SK-N-SH (cell line): ENCODE measurements at regions not wholly inside any gene's neighbourhood (a gene's known extent, or its start where the extent isn't known, plus 50 kb on each side); places are given as distances from the start of the nearest gene placed in this dataset.
A peak's percentile ranks its signal among the peaks of the same experiment; 100 is the strongest.

ENCODE experiments used
- CTCF ChIA-PET: fragments of 300-600, 350-600 bp; formaldehyde crosslinking; extraction: SDS; loops from one replicate; lab custom pipeline; 2021; lab: Yijun Ruan, JAX
- POLR2A ChIA-PET: fragments of 350-600 bp; sonication (Branson Sonifier 250); formaldehyde crosslinking; extraction: SDS; loops from one replicate; lab custom pipeline; 2020; ENCODE audit warnings: antibody characterized with exemption, inconsistent platforms; lab: Yijun Ruan, JAX
- DNase-seq: peaks from one replicate; pipeline ENCODE4 v3.0.0; 2012
- H2AFZ ChIP-seq: fragments of 200-600 bp; sonication (generic); 2 replicates; pipeline ENCODE4 v1.8.1; 2016; ENCODE audit warnings: antibody characterized with exemption, mild to moderate bottlenecking, low read depth
- H3F3A ChIP-seq: fragments of 200-600 bp; sonication (generic); replicated peaks from 2 replicates; pipeline ENCODE3; 2016; ENCODE audit warnings: antibody characterized with exemption, mild to moderate bottlenecking; ENCODE audit not compliant: insufficient read depth
- H3K27ac ChIP-seq, 2 experiments: fragments of 200-500 bp in 1 of 2; fragments of 200-600 bp in 1 of 2; sonication (Bioruptor generic) in 1 of 2; sonication (generic), shearing (Covaris generic) in 1 of 2; 2 replicates each; pipeline versions ENCODE4 v1.5.1 to v1.6.1; 2014 to 2016; ENCODE audit warnings: low read depth in 2 of 2, inconsistent platforms in 1 of 2, low read length in 1 of 2, mild to moderate bottlenecking in 1 of 2, mixed read lengths in 1 of 2
- H3K27me3 ChIP-seq: fragments of 200-600 bp; sonication (generic), shearing (Covaris generic); 2 replicates; pipeline ENCODE4 v1.6.1; 2016; ENCODE audit warnings: mixed run types; ENCODE audit not compliant: insufficient read depth
- H3K36me3 ChIP-seq, 2 experiments: fragments of 200-500 bp in 1 of 2; fragments of 200-600 bp in 1 of 2; sonication (Bioruptor generic) in 1 of 2; sonication (generic) in 1 of 2; replicated peaks in 1 of 2; 2 replicates each; pipeline versions ENCODE3 to v1.5.1; 2014 to 2016; ENCODE audit warnings: low read length in 1 of 2, mild to moderate bottlenecking in 1 of 2; ENCODE audit not compliant: insufficient read depth in 2 of 2, control insufficient read depth in 1 of 2
- H3K4me1 ChIP-seq, 2 experiments: fragments of 200-500 bp in 1 of 2; fragments of 200-600 bp in 1 of 2; sonication (Bioruptor generic) in 1 of 2; sonication (generic), shearing (Covaris generic) in 1 of 2; 2 replicates each; pipeline versions ENCODE4 v1.5.1 to v1.6.1; 2014 to 2016; ENCODE audit warnings: low read depth in 1 of 2, low read length in 1 of 2, mixed run types in 1 of 2; ENCODE audit not compliant: insufficient read depth in 2 of 2, control insufficient read depth in 1 of 2
- H3K4me2 ChIP-seq: fragments of 200-600 bp; sonication (generic), shearing (Covaris generic); 2 replicates; pipeline ENCODE4 v1.6.1; 2017; ENCODE audit warnings: mixed run types
- H3K4me3 ChIP-seq, 2 experiments: fragments of 200-500 bp in 1 of 2; fragments of 200-600 bp in 1 of 2; sonication (Bioruptor generic) in 1 of 2; sonication (generic), shearing (Covaris generic) in 1 of 2; 2 replicates each; pipeline versions ENCODE4 v1.5.1 to v1.8.1; 2014 to 2016; ENCODE audit warnings: low read depth in 2 of 2, inconsistent platforms in 1 of 2, low read length in 1 of 2, mild to moderate bottlenecking in 1 of 2, mixed read lengths in 1 of 2, moderate library complexity in 1 of 2
- H3K79me2 ChIP-seq: fragments of 200-600 bp; sonication (generic); 2 replicates; pipeline ENCODE4 v1.8.1; 2017; ENCODE audit warnings: mild to moderate bottlenecking; ENCODE audit not compliant: insufficient read depth
- H3K9ac ChIP-seq: fragments of 200-600 bp; sonication (generic); 2 replicates; pipeline ENCODE4 v1.6.1; 2017; ENCODE audit warnings: mixed run types
- H3K9me2 ChIP-seq: fragments of 200-600 bp; sonication (generic); 2 replicates; pipeline ENCODE4 v1.6.1; 2017; ENCODE audit warnings: mixed run types
- H3K9me3 ChIP-seq: fragments of 200-600 bp; sonication (generic); 2 replicates; pipeline ENCODE4 v1.6.1; 2017; ENCODE audit warnings: mixed run types, mild to moderate bottlenecking, moderate library complexity
- H4K20me1 ChIP-seq: fragments of 200-600 bp; sonication (generic); 2 replicates; pipeline ENCODE4 v1.6.1; 2017; ENCODE audit warnings: mild to moderate bottlenecking, mixed run types; ENCODE audit not compliant: insufficient read depth
- CHD2 ChIP-seq: fragments of 150-350 bp; IDR thresholded peaks from 2 replicates; pipeline ENCODE4 v1.6.1; 2018; ENCODE audit warnings: low read length; ENCODE audit not compliant: partially characterized antibody
- ELF1 ChIP-seq: IDR thresholded peaks from 2 replicates; pipeline ENCODE4 v1.4.0; 2012
- EP300 ChIP-seq, 2 experiments: IDR thresholded peaks; 2 replicates each; pipeline versions ENCODE4 v1.4.0 to v1.6.1; 2012; ENCODE audit warnings: borderline replicate concordance in 1 of 2, low read depth in 1 of 2, low read length in 1 of 2
- EZH2phosphoT487 ChIP-seq: fragments of 200-600 bp; sonication (generic); IDR thresholded peaks from 2 replicates; pipeline ENCODE4 v1.6.1; 2017; ENCODE audit warnings: low read depth, mixed run types, mild to moderate bottlenecking, antibody characterized with exemption, moderate library complexity, borderline replicate concordance
- FOSL2 ChIP-seq: IDR thresholded peaks from 2 replicates; pipeline ENCODE4 v1.4.0; 2012; ENCODE audit warnings: low read depth, mild to moderate bottlenecking, moderate library complexity, borderline replicate concordance
- FOXM1 ChIP-seq: IDR thresholded peaks from 2 replicates; pipeline ENCODE4 v1.4.0; 2012; ENCODE audit warnings: low read depth, mild to moderate bottlenecking
- GABPA ChIP-seq: IDR thresholded peaks from 2 replicates; pipeline ENCODE4 v1.4.0; 2012; ENCODE audit warnings: low read depth, mild to moderate bottlenecking
- GATA2 ChIP-seq: sonication (generic); formaldehyde crosslinking; IDR thresholded peaks from 2 replicates; pipeline ENCODE4 v1.5.0; 2020; ENCODE audit warnings: mild to moderate bottlenecking, missing genetic modification reagents
- JUND ChIP-seq: IDR thresholded peaks from 2 replicates; pipeline ENCODE4 v1.4.0; 2012
- MXI1 ChIP-seq: IDR thresholded peaks from 2 replicates; pipeline ENCODE4 v1.6.1; 2012; ENCODE audit warnings: mild to moderate bottlenecking, low read depth, low read length, improper control_type of control experiment
- NFIC ChIP-seq: IDR thresholded peaks from 2 replicates; pipeline ENCODE4 v1.4.0; 2012; ENCODE audit warnings: borderline replicate concordance
- POLR2AphosphoS5 ChIP-seq: IDR thresholded peaks from 2 replicates; pipeline ENCODE4 v1.6.1; 2012; ENCODE audit warnings: low read depth, low read length
- RCOR1 ChIP-seq: fragments of 150-350 bp; IDR thresholded peaks from 2 replicates; pipeline ENCODE4 v1.6.1; 2017; ENCODE audit warnings: antibody characterized with exemption, low read length
- RXRA ChIP-seq: IDR thresholded peaks from 2 replicates; pipeline ENCODE4 v1.4.0; 2012; ENCODE audit warnings: low read depth, mild to moderate bottlenecking, borderline replicate concordance
- SIN3A ChIP-seq: IDR thresholded peaks from 2 replicates; pipeline ENCODE4 v1.6.1; 2012; ENCODE audit warnings: low read depth, mild to moderate bottlenecking, low read length, moderate library complexity, borderline replicate concordance
- SMC3 ChIP-seq: IDR thresholded peaks from 2 replicates; pipeline ENCODE4 v1.6.1; 2012; ENCODE audit warnings: low read depth, low read length, improper control_type of control experiment
- TAF1 ChIP-seq: IDR thresholded peaks from 2 replicates; pipeline ENCODE4 v1.6.1; 2012; ENCODE audit warnings: low read depth, mild to moderate bottlenecking, low read length, moderate library complexity, borderline replicate concordance
- TCF12 ChIP-seq: IDR thresholded peaks from 2 replicates; pipeline ENCODE4 v1.4.0; 2012
- TEAD4 ChIP-seq: IDR thresholded peaks from 2 replicates; pipeline ENCODE4 v1.4.0; 2012; ENCODE audit warnings: mild to moderate bottlenecking, borderline replicate concordance; ENCODE audit not compliant: insufficient read depth
- YY1 ChIP-seq: IDR thresholded peaks from 2 replicates; pipeline ENCODE4 v1.4.0; 2012; ENCODE audit warnings: low read depth, mild to moderate bottlenecking
- WGBS: methylation state at CpG from one replicate; pipeline ENCODE4 v1.1.6; 2017; ENCODE audit warnings: low lambda C conversion rate; 5-methylcytosine and 5-hydroxymethylcytosine counted together
- TF ChIP-seq, protein P1 (sequence below): IDR thresholded peaks from 2 replicates; pipeline ENCODE4 v1.6.1; 2012; ENCODE audit warnings: mild to moderate bottlenecking, low read depth, low read length, moderate library complexity
- TF ChIP-seq, protein P2 (sequence below): fragments of 150-350 bp; IDR thresholded peaks from 2 replicates; pipeline ENCODE4 v1.6.1; 2017; ENCODE audit warnings: antibody characterized with exemption, low read length, low read depth, borderline replicate concordance
- TF ChIP-seq, protein P3 (sequence below): IDR thresholded peaks from 2 replicates; pipeline ENCODE4 v1.4.0; 2012; ENCODE audit warnings: low read depth
- TF ChIP-seq, protein P4 (sequence below): fragments of 150-350 bp; IDR thresholded peaks from 2 replicates; pipeline ENCODE4 v1.6.1; 2016; ENCODE audit warnings: mild to moderate bottlenecking, low read depth, low read length
- TF ChIP-seq, protein P5 (sequence below): IDR thresholded peaks from 2 replicates; pipeline ENCODE4 v1.4.0; 2012; ENCODE audit warnings: low read depth, borderline replicate concordance

DNA sequence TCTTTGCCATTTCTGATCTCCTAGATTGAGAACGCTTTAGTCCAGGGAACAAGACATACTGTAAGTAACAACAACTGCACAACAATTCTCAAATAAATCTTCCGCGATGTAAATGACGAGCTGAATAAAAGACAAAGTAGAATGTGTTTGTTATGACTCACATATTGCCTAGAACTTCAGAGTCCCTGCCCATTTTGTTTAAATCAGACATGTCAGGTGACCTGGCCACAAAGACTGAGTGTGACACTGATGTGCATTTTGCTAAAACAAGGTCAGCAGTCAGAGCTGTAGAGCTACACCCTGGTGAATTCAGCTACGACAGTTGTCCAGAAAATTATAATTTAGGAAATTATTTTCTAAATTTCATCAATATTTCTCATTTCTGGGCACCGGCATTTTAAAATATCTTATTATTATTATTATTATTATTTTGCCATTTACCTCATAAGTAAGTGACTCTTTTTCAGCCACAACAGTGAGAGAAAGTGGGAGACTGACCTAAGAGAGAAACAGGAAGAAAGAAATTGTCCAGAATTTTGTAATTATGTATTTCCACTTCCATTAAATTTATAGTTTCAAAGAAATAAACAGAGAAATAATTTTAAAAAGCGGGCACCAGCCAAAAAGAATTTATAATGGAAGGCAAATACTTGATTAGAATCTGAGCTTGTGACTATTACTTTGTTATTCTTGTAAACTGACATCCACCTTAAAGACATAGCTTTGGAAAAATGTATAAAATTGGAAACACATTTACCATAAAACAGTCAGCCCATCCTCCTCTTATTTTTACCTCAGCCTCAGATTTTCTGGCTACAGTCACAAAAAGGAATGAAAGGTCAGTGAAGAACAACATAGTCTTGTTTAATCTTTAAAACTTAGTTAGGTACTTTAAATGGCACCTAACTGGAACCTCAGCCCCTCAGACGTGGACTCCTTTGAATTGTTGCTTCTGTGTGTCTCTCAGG is 157.0 kb upstream of the CITED2 start:
- no peaks in the 10 kb centered on the region; the same call in 1 of the 2 replicates for H3K79me2 ChIP-seq
- H3K4me2 ChIP-seq = peak overlapping the region; percentile 26; the same call in 1 of the 2 replicates
- peaks cover 0 to 33% of the 10 kb centered on the region in 2 experiments for H3K4me1 ChIP-seq
- H3F3A ChIP-seq = peaks cover 21% of the 10 kb centered on the region
- H4K20me1 ChIP-seq = no peaks in the 10 kb centered on the region
- no peaks in the 10 kb centered on the region for H3K36me3 ChIP-seq
- H3K27me3 ChIP-seq = no peaks in the 10 kb centered on the region
- H3K9ac ChIP-seq = peak overlapping the region; percentile 43; the same call in 1 of the 2 replicates
- peak overlapping the region in 1 of 2 experiments; percentile 17; a peak in 1 of 4 replicates for H3K4me3 ChIP-seq
- WGBS = 24% methylated on average over 8 of the region's 8 CpGs
- H3K9me2 ChIP-seq = no peaks in the 10 kb centered on the region
- no peaks in the 10 kb centered on the region for H3K9me3 ChIP-seq
- ChIA-PET POLR2A (no interaction called here), CTCF (no interaction called here)
- H2AFZ ChIP-seq = peak overlapping the region; percentile 85; the same call in 1 of the 2 replicates
- no peak for DNase-seq
- H3K27ac ChIP-seq = peak overlapping the region; percentile 72 to 91
- TF ChIP-seq, protein P1, sequence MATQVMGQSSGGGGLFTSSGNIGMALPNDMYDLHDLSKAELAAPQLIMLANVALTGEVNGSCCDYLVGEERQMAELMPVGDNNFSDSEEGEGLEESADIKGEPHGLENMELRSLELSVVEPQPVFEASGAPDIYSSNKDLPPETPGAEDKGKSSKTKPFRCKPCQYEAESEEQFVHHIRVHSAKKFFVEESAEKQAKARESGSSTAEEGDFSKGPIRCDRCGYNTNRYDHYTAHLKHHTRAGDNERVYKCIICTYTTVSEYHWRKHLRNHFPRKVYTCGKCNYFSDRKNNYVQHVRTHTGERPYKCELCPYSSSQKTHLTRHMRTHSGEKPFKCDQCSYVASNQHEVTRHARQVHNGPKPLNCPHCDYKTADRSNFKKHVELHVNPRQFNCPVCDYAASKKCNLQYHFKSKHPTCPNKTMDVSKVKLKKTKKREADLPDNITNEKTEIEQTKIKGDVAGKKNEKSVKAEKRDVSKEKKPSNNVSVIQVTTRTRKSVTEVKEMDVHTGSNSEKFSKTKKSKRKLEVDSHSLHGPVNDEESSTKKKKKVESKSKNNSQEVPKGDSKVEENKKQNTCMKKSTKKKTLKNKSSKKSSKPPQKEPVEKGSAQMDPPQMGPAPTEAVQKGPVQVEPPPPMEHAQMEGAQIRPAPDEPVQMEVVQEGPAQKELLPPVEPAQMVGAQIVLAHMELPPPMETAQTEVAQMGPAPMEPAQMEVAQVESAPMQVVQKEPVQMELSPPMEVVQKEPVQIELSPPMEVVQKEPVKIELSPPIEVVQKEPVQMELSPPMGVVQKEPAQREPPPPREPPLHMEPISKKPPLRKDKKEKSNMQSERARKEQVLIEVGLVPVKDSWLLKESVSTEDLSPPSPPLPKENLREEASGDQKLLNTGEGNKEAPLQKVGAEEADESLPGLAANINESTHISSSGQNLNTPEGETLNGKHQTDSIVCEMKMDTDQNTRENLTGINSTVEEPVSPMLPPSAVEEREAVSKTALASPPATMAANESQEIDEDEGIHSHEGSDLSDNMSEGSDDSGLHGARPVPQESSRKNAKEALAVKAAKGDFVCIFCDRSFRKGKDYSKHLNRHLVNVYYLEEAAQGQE = no peak
- no peak for TF ChIP-seq EZH2phosphoT487
- no peak for TF ChIP-seq FOXM1
- TF ChIP-seq, protein P2, sequence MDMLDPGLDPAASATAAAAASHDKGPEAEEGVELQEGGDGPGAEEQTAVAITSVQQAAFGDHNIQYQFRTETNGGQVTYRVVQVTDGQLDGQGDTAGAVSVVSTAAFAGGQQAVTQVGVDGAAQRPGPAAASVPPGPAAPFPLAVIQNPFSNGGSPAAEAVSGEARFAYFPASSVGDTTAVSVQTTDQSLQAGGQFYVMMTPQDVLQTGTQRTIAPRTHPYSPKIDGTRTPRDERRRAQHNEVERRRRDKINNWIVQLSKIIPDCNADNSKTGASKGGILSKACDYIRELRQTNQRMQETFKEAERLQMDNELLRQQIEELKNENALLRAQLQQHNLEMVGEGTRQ = no peak
- no peak for TF ChIP-seq MXI1
- no peak for TF ChIP-seq GABPA
- TF ChIP-seq RCOR1 = no peak
- TF ChIP-seq TAF1 = no peak
- TF ChIP-seq JUND = peak; percentile 47; the same call in 1 of the 2 replicates
- TF ChIP-seq FOSL2 = peak; percentile 51; the same call in 1 of the 2 replicates
- no peak for TF ChIP-seq YY1
- peak; percentile 9; the same call in 1 of the 2 replicates for TF ChIP-seq NFIC
- TF ChIP-seq, protein P3, sequence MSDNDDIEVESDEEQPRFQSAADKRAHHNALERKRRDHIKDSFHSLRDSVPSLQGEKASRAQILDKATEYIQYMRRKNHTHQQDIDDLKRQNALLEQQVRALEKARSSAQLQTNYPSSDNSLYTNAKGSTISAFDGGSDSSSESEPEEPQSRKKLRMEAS = no peak
- TF ChIP-seq, protein P4, sequence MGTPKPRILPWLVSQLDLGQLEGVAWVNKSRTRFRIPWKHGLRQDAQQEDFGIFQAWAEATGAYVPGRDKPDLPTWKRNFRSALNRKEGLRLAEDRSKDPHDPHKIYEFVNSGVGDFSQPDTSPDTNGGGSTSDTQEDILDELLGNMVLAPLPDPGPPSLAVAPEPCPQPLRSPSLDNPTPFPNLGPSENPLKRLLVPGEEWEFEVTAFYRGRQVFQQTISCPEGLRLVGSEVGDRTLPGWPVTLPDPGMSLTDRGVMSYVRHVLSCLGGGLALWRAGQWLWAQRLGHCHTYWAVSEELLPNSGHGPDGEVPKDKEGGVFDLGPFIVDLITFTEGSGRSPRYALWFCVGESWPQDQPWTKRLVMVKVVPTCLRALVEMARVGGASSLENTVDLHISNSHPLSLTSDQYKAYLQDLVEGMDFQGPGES = no peak
- no peak for TF ChIP-seq CHD2
- TF ChIP-seq, protein P5, sequence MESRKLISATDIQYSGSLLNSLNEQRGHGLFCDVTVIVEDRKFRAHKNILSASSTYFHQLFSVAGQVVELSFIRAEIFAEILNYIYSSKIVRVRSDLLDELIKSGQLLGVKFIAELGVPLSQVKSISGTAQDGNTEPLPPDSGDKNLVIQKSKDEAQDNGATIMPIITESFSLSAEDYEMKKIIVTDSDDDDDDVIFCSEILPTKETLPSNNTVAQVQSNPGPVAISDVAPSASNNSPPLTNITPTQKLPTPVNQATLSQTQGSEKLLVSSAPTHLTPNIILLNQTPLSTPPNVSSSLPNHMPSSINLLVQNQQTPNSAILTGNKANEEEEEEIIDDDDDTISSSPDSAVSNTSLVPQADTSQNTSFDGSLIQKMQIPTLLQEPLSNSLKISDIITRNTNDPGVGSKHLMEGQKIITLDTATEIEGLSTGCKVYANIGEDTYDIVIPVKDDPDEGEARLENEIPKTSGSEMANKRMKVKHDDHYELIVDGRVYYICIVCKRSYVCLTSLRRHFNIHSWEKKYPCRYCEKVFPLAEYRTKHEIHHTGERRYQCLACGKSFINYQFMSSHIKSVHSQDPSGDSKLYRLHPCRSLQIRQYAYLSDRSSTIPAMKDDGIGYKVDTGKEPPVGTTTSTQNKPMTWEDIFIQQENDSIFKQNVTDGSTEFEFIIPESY = no peak
- no peak for TF ChIP-seq TEAD4
- TF ChIP-seq RXRA = no peak
- no peak for TF ChIP-seq SIN3A
- no peak for TF ChIP-seq GATA2 (CRISPR knock-in tag)
- peak; percentile 78 for TF ChIP-seq TCF12
- TF ChIP-seq ELF1 = no peak
- peak in 1 of 2 experiments; percentile 43; a peak in 1 of 4 replicates for TF ChIP-seq EP300 (IDR thresholded peaks at IDR 0.05; ENCODE audit: borderline replicate concordance in 1 of 2, low read depth in 1 of 2, low read length in 1 of 2)
- TF ChIP-seq SMC3 = no peak
- TF ChIP-seq POLR2AphosphoS5 = no peak; the same call in 1 of the 2 replicates
